ENCODE measurements at regions not wholly inside any gene's neighbourhood (a gene's known extent, or its start where the extent isn't known, plus 50 kb on each side); places are given as distances from the start of the nearest gene placed in this dataset.

- DNase-seq (ENCODE audit: low read depth, low spot score) (no peak), ATAC-seq (no peak)
- no peaks in the 10 kb centered on the region for H3K9me3 ChIP-seq (ENCODE audit: control insufficient read depth in 1 of 2, insufficient read depth in 1 of 2, low read depth in 1 of 2, low read length in 2 of 2)
- H4K20me1 ChIP-seq (ENCODE audit: insufficient read depth): no peaks in the 10 kb centered on the region
- no peaks in the 10 kb centered on the region for H3K9me2 ChIP-seq (ENCODE audit: insufficient read depth)
- H3K4me3 ChIP-seq (replicated peaks in 1 of 2; ENCODE audit: low read depth in 1 of 2, low read length in 2 of 2): no peak overlapping the region
- no peak overlapping the region for H2AFZ ChIP-seq (ENCODE audit: low read depth, low read length, poor library complexity, severe bottlenecking)
- H3K36me3 ChIP-seq (ENCODE audit: control insufficient read depth in 1 of 2, insufficient read depth in 2 of 2, low read length in 2 of 2): no peaks in the 10 kb centered on the region
- H3K79me2 ChIP-seq (ENCODE audit: insufficient read depth, low read length): no peaks in the 10 kb centered on the region
- intact Hi-C loops (cut with micrococcal nuclease): no loop called here
- RAD21 ChIA-PET (ENCODE audit: low non-redundant PET in 1 of 2, low total read pairs in 2 of 2, uncharacterized antibody in 2 of 2, unreplicated experiment in 2 of 2): no interaction called here
- BruUV-seq (replicated peaks): no TSS peak
- H3K27me3 ChIP-seq (ENCODE audit: insufficient read depth, low read length): no peaks in the 10 kb centered on the region
- POLR2A ChIA-PET: no interaction called here
- no peaks in the 10 kb centered on the region for H3K4me1 ChIP-seq (ENCODE audit: control insufficient read depth in 1 of 2, insufficient read depth in 2 of 2, low read length in 2 of 2)
- H3K27ac ChIP-seq (ENCODE audit: low read depth, low read length): no peak overlapping the region
- H3K4me2 ChIP-seq (ENCODE audit: low read length): no peak overlapping the region
- H3K9ac ChIP-seq (ENCODE audit: low read length): no peak overlapping the region
- no peak for TF ChIP-seq SIN3A (IDR thresholded peaks at IDR 0.05; ENCODE audit: low read depth)
- CTCF ChIA-PET: no interaction called here
These were observed 415.6 kb upstream of the FBXO33 start for GRCh38 chr14:39847852-39848251.

DNA sequence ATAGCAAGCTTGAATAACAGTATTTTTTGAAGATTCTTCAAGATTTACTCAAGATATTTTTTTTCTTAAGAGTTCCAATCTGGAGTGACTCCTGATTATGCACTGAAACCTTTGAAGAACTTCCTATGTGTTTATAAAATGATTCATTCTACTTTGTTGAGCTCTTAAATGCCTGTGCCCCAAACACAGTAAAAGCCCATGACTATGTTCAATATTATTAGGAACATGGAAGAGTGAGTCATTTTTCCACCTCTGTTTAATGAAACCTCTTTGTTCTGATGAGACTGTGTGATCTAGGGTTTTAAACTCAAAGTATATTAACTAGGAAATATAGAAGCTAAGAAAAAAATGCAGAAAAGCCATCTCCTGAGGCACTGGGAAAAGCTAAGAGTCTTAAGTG is 415.0 kb upstream of the FBXO33 start:
- ChIA-PET RAD21 (ENCODE audit: low non-redundant PET in 1 of 2, low total read pairs in 2 of 2, uncharacterized antibody in 2 of 2, unreplicated experiment in 2 of 2) (no interaction called here), POLR2A (no interaction called here), CTCF (no interaction called here)
- Histone ChIP-seq H2AFZ (ENCODE audit: low read depth, low read length, poor library complexity, severe bottlenecking) (no peak overlapping the region), H3K79me2 (ENCODE audit: insufficient read depth, low read length) (no peaks in the 10 kb centered on the region), H4K20me1 (ENCODE audit: insufficient read depth) (no peaks in the 10 kb centered on the region), H3K27me3 (ENCODE audit: insufficient read depth, low read length) (no peaks in the 10 kb centered on the region), H3K9ac (ENCODE audit: low read length) (no peak overlapping the region), H3K4me2 (ENCODE audit: low read length) (no peak overlapping the region), H3K27ac (ENCODE audit: low read depth, low read length) (no peak overlapping the region), H3K36me3 (ENCODE audit: control insufficient read depth in 1 of 2, insufficient read depth in 2 of 2, low read length in 2 of 2) (no peaks in the 10 kb centered on the region), H3K4me1 (ENCODE audit: control insufficient read depth in 1 of 2, insufficient read depth in 2 of 2, low read length in 2 of 2) (no peaks in the 10 kb centered on the region), H3K9me2 (ENCODE audit: insufficient read depth) (no peaks in the 10 kb centered on the region), H3K9me3 (ENCODE audit: control insufficient read depth in 1 of 2, insufficient read depth in 1 of 2, low read depth in 1 of 2, low read length in 2 of 2) (no peaks in the 10 kb centered on the region), H3K4me3 (replicated peaks in 1 of 2; ENCODE audit: low read depth in 1 of 2, low read length in 2 of 2) (no peak overlapping the region)
- intact Hi-C loops (cut with micrococcal nuclease): no loop called here
- no peak for DNase-seq (ENCODE audit: low read depth, low spot score)
- no TSS peak for BruUV-seq (replicated peaks)
- TF ChIP-seq TCF7L2 (IDR thresholded peaks at IDR 0.05; ENCODE audit: borderline replicate concordance, extremely low read depth, insufficient read depth, insufficient read length): no peak
- TF ChIP-seq, protein P1, sequence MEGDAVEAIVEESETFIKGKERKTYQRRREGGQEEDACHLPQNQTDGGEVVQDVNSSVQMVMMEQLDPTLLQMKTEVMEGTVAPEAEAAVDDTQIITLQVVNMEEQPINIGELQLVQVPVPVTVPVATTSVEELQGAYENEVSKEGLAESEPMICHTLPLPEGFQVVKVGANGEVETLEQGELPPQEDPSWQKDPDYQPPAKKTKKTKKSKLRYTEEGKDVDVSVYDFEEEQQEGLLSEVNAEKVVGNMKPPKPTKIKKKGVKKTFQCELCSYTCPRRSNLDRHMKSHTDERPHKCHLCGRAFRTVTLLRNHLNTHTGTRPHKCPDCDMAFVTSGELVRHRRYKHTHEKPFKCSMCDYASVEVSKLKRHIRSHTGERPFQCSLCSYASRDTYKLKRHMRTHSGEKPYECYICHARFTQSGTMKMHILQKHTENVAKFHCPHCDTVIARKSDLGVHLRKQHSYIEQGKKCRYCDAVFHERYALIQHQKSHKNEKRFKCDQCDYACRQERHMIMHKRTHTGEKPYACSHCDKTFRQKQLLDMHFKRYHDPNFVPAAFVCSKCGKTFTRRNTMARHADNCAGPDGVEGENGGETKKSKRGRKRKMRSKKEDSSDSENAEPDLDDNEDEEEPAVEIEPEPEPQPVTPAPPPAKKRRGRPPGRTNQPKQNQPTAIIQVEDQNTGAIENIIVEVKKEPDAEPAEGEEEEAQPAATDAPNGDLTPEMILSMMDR (IDR thresholded peaks at IDR 0.05 in 2 of 3, conservative IDR thresholded peaks at IDR 0.05 in 1 of 3; ENCODE audit: borderline replicate concordance in 1 of 3, insufficient read depth in 1 of 3, low read depth in 2 of 3, low read length in 2 of 3): no peak
- no peak for TF ChIP-seq RAD21 (IDR thresholded peaks at IDR 0.05; ENCODE audit: low read depth)
- TF ChIP-seq, protein P2, sequence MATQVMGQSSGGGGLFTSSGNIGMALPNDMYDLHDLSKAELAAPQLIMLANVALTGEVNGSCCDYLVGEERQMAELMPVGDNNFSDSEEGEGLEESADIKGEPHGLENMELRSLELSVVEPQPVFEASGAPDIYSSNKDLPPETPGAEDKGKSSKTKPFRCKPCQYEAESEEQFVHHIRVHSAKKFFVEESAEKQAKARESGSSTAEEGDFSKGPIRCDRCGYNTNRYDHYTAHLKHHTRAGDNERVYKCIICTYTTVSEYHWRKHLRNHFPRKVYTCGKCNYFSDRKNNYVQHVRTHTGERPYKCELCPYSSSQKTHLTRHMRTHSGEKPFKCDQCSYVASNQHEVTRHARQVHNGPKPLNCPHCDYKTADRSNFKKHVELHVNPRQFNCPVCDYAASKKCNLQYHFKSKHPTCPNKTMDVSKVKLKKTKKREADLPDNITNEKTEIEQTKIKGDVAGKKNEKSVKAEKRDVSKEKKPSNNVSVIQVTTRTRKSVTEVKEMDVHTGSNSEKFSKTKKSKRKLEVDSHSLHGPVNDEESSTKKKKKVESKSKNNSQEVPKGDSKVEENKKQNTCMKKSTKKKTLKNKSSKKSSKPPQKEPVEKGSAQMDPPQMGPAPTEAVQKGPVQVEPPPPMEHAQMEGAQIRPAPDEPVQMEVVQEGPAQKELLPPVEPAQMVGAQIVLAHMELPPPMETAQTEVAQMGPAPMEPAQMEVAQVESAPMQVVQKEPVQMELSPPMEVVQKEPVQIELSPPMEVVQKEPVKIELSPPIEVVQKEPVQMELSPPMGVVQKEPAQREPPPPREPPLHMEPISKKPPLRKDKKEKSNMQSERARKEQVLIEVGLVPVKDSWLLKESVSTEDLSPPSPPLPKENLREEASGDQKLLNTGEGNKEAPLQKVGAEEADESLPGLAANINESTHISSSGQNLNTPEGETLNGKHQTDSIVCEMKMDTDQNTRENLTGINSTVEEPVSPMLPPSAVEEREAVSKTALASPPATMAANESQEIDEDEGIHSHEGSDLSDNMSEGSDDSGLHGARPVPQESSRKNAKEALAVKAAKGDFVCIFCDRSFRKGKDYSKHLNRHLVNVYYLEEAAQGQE (IDR thresholded peaks at IDR 0.05; ENCODE audit: low read depth): no peak
- TF ChIP-seq EGR1 (IDR thresholded peaks at IDR 0.05; ENCODE audit: low read depth): no peak
- no peak for TF ChIP-seq POLR2A (IDR thresholded peaks at IDR 0.05; ENCODE audit: borderline replicate concordance, extremely low read depth, insufficient read depth, insufficient read length)
- TF ChIP-seq YY1 (IDR thresholded peaks at IDR 0.05; ENCODE audit: extremely low read depth, insufficient replicate concordance, low read depth, low read length): no peak
- TF ChIP-seq CEBPB (IDR thresholded peaks at IDR 0.05; ENCODE audit: low read depth): no peak
- no peak for TF ChIP-seq EZH2phosphoT487 (IDR thresholded peaks at IDR 0.05; ENCODE audit: borderline replicate concordance)
- TF ChIP-seq FOSL1 (IDR thresholded peaks at IDR 0.05; ENCODE audit: low read depth): no peak
- TF ChIP-seq JUND (IDR thresholded peaks at IDR 0.05): no peak
- ATAC-seq: no peak
